ENCODE measurements at regions not wholly inside any gene's neighbourhood (a gene's known extent, or its start where the extent isn't known, plus 50 kb on each side); places are given as distances from the start of the nearest gene placed in this dataset.
A peak's percentile ranks its signal among the peaks of the same experiment; 100 is the strongest.
"Not testable (repeated sequence)": the region's sequence is repeated elsewhere in the genome, so short reads cannot be mapped to it uniquely, and the experiment has no call there.

GRCh38 chr20:60100780-60101179 lies 142.6 kb downstream of the CDH26 start:
- DNase-seq, result no peak

- DNase-seq, result no peak
Measured at GRCh38 chr20:60101201-60101890, 143.1 kb downstream of the CDH26 start.

GRCh38 chr20:60101891-60102281 lies 143.7 kb downstream of the CDH26 start:
- DNase-seq, result no peak

GRCh38 chr20:60102665-60103210 lies 144.5 kb downstream of the CDH26 start:
- no peak for DNase-seq

GRCh38 chr20:60104993-60105803 lies 147.0 kb downstream of the CDH26 start:
- DNase-seq, result no peak

GRCh38 chr20:60106186-60106585 lies 148.0 kb downstream of the CDH26 start:
- DNase-seq, result not testable (repeated sequence)

GRCh38 chr20:60107621-60108390 lies 149.6 kb downstream of the CDH26 start:
- no peak for DNase-seq

- DNase-seq, result no peak
Measured at GRCh38 chr20:60108397-60108796, 150.2 kb downstream of the CDH26 start.

- peak; percentile 32 for DNase-seq
Measured at GRCh38 chr20:60113024-60113724, 155.0 kb downstream of the CDH26 start.

GRCh38 chr20:60113771-60114170 lies 155.5 kb downstream of the CDH26 start:
- no peak for DNase-seq

- DNase-seq, result no peak
Measured at GRCh38 chr20:60115451-60115850, 157.2 kb downstream of the CDH26 start.

GRCh38 chr20:60116128-60116909 lies 158.1 kb downstream of the CDH26 start:
- DNase-seq, result no peak

GRCh38 chr20:60117065-60117464 lies 158.8 kb downstream of the CDH26 start:
- no peak for DNase-seq

GRCh38 chr20:60121903-60122302 lies 163.7 kb downstream of the CDH26 start:
- DNase-seq, result no peak

- DNase-seq, result no peak
Measured at GRCh38 chr20:60122671-60123070, 164.4 kb downstream of the CDH26 start.

- no peak for DNase-seq
Measured at GRCh38 chr20:60123096-60123495, 164.9 kb downstream of the CDH26 start.

GRCh38 chr20:60123652-60124051 lies 165.4 kb downstream of the CDH26 start:
- no peak for DNase-seq

GRCh38 chr20:60124776-60125381 lies 166.7 kb downstream of the CDH26 start:
- DNase-seq, result no peak

- DNase-seq, result no peak
Measured at GRCh38 chr20:60125513-60125912, 167.3 kb downstream of the CDH26 start.

- DNase-seq, result no peak
Measured at GRCh38 chr20:60126975-60127374, 168.8 kb downstream of the CDH26 start.

- DNase-seq, result no peak
Measured at GRCh38 chr20:60131375-60131774, 173.2 kb downstream of the CDH26 start.
